IPS DF 6.9 (cell line): ENCODE measurements at regions not wholly inside any gene's neighbourhood (a gene's known extent, or its start where the extent isn't known, plus 50 kb on each side); places are given as distances from the start of the nearest gene placed in this dataset.
"Not testable (repeated sequence)": the region's sequence is repeated elsewhere in the genome, so short reads cannot be mapped to it uniquely, and the experiment has no call there.

Source experiments
- DNase-seq: peaks from one replicate; pipeline ENCODE4 v3.0.0-alpha.2; 2013; ENCODE audit warnings: low read depth, low spot score
- H3K27ac ChIP-seq: one replicate; pipeline ENCODE4 v1.5.1; 2013; ENCODE audit warnings: low read length, control low read depth
- H3K27me3 ChIP-seq: 2 replicates; pipeline ENCODE4 v1.6.1; 2013; ENCODE audit warnings: mild to moderate bottlenecking, low read length; ENCODE audit not compliant: control insufficient read depth, insufficient read depth
- H3K36me3 ChIP-seq: 2 replicates; pipeline ENCODE4 v1.6.1; 2013; ENCODE audit warnings: low read length; ENCODE audit not compliant: control insufficient read depth, insufficient read depth
- H3K4me1 ChIP-seq: 2 replicates; pipeline ENCODE4 v1.6.1; 2013; ENCODE audit warnings: low read length; ENCODE audit not compliant: control insufficient read depth, insufficient read depth
- H3K4me3 ChIP-seq: 2 replicates; pipeline ENCODE4 v1.5.1; 2013; ENCODE audit warnings: mild to moderate bottlenecking, low read length
- H3K9me3 ChIP-seq: 2 replicates; pipeline ENCODE4 v1.6.1; 2013; ENCODE audit warnings: low read length, inconsistent platforms; ENCODE audit not compliant: control insufficient read depth, insufficient read depth
- WGBS: extraction: QIAGEN DNeasy Blood & Tissue Kit; methylation state at CpG from one replicate; pipeline ENCODE4 v1.1.7; 2013; ENCODE audit warnings: mixed read lengths, missing lambda C conversion rate; ENCODE audit not compliant: insufficient read length, insufficient coverage; 5-methylcytosine and 5-hydroxymethylcytosine counted together

DNA sequence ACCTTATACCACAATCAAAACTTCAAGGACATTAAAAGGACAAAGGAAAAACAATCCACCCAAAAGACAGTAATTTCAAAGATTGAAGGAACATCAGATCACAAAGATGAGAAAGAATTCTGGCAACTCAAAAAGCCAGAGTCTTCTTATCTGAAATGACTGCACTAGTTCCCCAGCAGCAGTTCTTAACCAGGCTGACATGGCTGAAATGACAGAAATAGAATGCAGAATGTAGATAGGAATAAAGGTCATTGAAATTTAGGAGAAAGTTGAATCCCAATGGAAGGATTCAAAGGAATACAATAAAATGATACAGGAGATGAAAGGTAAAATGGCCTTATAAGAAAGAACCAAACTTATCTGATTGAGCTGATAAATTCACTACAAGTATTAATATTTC, 231.4 kb downstream of the CD109 start:
- no peak for DNase-seq
- Histone ChIP-seq H3K9me3 (no peaks in the 10 kb centered on the region), H3K4me1 (no peaks in the 10 kb centered on the region), H3K4me3 (no peak overlapping the region), H3K36me3 (no peaks in the 10 kb centered on the region), H3K27me3 (no peaks in the 10 kb centered on the region), H3K27ac (no peak overlapping the region)

DNA sequence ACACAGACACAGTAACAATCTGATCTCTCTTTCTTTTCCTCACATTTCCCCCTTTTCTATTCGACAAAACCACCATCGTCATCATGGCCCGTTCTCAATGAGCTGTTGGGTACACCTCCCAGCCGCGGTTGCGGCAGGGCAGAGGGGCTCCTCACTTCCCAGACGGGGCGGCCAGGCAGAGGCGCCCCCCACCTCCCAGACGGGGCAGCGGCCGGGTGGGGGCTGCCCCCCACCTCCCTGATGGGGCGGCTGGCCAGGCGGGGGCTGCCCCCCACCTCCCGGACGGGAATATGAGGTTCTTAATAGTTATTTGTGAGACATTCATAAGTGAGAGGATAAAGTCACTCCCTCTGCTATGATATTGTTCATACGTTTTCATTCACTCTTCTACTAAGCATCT, 229.7 kb downstream of the CD109 start:
- H3K36me3 ChIP-seq, H3K27ac ChIP-seq, H3K4me1 ChIP-seq, H3K4me3 ChIP-seq, DNase-seq, H3K27me3 ChIP-seq, H3K9me3 ChIP-seq: not testable (repeated sequence)
- WGBS = no CpG with 5 or more reads among the region's 17 CpGs

DNA sequence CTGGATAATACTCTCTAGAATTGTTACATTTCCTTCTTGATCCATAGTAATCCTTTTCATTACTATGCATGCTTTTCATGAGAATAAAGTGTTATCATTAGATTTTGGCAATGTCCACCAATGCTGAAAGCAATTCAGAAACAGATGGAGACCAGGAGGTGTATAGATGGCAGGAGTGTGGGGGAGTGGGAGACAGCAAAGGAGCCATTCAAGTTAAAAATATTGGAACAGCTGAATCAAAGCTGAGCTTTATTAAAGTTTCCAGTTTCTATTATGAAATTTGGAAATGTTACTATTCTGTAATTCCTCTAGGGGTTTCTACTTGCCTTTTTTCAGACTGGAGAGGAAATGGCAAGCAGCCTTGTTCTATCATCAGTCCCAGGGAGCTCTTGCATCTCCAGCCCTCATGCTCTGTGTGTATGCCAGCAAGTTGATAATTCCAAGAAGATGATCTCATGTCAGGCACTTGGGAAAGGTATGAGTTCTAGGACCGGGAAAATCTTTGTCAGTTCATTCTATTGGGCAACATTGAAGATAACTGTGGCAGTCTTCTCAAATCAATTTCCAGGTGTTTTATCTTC, 228.0 kb downstream of the CD109 start:
- Histone ChIP-seq H3K36me3 (no peaks in the 10 kb centered on the region), H3K4me1 (no peaks in the 10 kb centered on the region), H3K27ac (no peak overlapping the region), H3K27me3 (no peaks in the 10 kb centered on the region), H3K9me3 (no peaks in the 10 kb centered on the region), H3K4me3 (no peak overlapping the region)
- WGBS = no CpG with 5 or more reads among the region's 1 CpG
- no peak for DNase-seq

DNA sequence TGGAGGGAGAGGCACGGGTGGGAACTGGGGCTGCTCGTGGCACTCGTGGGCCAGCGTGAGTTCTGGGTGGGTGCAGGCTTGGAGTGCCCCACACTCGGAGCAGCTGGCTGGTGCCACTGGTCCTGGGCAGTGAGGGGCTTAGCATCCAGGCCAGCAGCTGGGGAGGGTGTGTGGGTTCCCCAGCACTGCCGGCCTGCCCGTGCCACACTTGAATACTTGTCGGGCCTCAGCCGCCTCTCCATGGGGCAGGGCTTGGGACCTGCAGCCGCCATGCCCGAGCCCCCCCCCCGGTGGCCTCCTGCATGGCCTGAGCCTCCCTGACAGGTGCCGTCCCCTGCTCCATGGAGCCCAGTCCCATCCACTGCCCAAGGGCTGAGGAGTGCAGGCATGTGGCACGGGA, 207.2 kb downstream of the CD109 start:
- Histone ChIP-seq H3K27me3 (no peaks in the 10 kb centered on the region), H3K27ac (no peak overlapping the region), H3K4me1 (no peaks in the 10 kb centered on the region), H3K9me3 (no peaks in the 10 kb centered on the region), H3K4me3 (no peak overlapping the region), H3K36me3 (no peaks in the 10 kb centered on the region)
- no peak for DNase-seq
- WGBS = no CpG with 5 or more reads among the region's 14 CpGs

DNA sequence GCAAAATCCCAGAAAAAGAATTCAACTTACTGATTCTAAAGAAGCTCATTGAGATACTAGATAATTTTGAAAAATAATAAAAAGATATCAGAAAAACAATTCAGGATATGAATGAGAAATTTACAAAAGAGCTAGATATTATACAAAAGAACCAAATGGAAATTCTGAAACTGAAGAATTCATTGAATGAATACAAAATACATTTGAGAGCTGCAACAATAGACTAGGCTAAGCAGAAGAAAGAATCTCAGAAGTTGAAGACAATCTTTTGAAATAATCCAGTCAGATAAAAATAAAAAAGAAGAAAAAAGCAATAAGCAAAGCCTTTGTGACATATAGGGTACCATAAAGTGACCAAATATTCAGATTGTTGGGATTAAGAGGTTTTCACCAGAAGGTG, 206.0 kb downstream of the CD109 start:
- H3K9me3 ChIP-seq = no peaks in the 10 kb centered on the region
- H3K27me3 ChIP-seq = no peaks in the 10 kb centered on the region
- no peaks in the 10 kb centered on the region for H3K4me1 ChIP-seq
- DNase-seq = no peak
- H3K27ac ChIP-seq = no peak overlapping the region
- H3K36me3 ChIP-seq = no peaks in the 10 kb centered on the region
- no peak overlapping the region for H3K4me3 ChIP-seq

DNA sequence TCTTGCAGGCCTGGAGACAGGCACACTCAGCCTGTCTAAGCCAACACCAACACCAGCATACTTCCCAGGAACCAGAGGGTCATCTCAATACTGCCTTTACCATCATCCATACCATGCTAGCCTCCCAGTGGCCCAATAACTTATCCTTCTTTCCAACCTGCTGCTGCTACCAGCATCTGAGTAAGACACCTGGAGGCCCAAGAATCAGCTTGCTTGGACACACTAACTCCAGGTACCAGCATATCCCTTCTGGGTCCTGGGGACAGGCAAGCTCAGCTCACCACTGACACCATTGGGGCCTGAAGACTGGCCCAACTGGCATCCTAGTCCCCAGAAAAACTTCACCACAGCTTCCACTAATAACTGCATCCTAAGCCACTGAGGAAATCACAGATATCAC, 205.3 kb downstream of the CD109 start:
- Histone ChIP-seq H3K27ac (no peak overlapping the region), H3K4me1 (no peaks in the 10 kb centered on the region), H3K27me3 (no peaks in the 10 kb centered on the region), H3K36me3 (no peaks in the 10 kb centered on the region), H3K9me3 (no peaks in the 10 kb centered on the region), H3K4me3 (no peak overlapping the region)
- no peak for DNase-seq

DNA sequence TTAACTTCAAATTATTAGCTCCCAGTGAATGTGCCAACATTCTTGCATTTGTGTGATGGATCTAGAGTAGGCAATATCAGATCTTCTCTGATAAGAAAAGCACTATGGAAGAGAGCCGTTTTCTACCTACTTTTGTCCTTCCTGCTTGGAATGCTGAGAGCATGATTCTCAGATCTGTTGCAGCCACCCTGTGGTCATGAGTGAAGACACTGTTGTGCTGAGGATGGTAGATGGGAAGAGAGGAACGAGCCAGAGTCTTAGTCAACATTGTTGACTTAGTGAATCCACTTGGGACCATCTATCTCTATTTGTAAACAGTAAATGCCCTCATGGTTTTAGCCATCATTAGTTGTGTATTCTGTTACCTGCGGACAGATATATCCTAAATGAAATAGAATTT, 202.6 kb downstream of the CD109 start:
- WGBS = no CpG with 5 or more reads among the region's 3 CpGs
- no peaks in the 10 kb centered on the region for H3K27me3 ChIP-seq
- no peaks in the 10 kb centered on the region for H3K36me3 ChIP-seq
- H3K4me3 ChIP-seq = no peak overlapping the region
- DNase-seq = no peak
- no peak overlapping the region for H3K27ac ChIP-seq
- H3K9me3 ChIP-seq = no peaks in the 10 kb centered on the region
- no peaks in the 10 kb centered on the region for H3K4me1 ChIP-seq

DNA sequence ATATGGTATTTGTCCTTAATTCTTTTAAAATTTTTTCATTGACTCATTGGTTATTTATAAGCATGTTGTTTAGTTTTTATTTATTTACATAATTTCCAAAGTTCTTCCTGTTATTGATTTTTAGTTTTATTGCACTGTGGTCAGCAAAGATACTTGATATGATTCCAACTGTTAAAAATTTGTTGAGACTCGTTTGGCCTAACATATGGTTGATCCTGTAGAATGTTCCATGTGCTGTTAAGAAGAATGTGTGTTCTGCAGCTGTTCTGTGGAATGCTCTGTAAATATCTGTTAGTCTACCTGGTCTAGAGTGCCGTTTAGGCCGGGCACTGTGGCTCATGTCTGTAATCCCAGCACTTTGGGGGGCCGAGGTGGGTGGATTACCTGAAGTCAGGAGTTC, 197.7 kb downstream of the CD109 start:
- Histone ChIP-seq H3K36me3 (no peaks in the 10 kb centered on the region), H3K4me3 (no peak overlapping the region), H3K4me1 (no peaks in the 10 kb centered on the region), H3K9me3 (no peaks in the 10 kb centered on the region), H3K27me3 (no peaks in the 10 kb centered on the region), H3K27ac (no peak overlapping the region)
- no CpG with 5 or more reads among the region's 4 CpGs for WGBS
- no peak for DNase-seq

DNA sequence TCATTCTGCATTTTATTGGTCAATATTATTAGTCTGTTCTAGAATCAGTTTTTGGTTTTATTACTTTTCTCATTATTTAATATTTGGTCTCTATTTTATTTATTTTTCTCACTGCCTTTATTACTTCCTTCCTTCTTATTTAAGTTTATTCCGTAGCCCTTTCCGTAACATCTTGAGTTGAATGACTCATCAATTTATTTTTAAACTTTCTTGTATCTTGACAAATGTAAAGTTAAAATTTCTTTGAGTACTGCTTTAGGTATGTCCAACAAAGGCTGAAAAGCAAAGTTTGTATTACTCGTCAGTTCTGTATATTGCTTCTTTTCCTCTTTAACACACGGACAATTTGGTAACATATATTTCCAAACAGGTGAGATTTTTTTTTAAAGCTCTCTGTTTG, 192.0 kb downstream of the CD109 start:
- Histone ChIP-seq H3K27ac (no peak overlapping the region), H3K36me3 (no peaks in the 10 kb centered on the region), H3K4me3 (no peak overlapping the region), H3K9me3 (no peaks in the 10 kb centered on the region), H3K4me1 (no peaks in the 10 kb centered on the region; the same call in 1 of the 2 replicates), H3K27me3 (no peaks in the 10 kb centered on the region)
- WGBS = no CpG with 5 or more reads among the region's 4 CpGs
- no peak for DNase-seq

DNA sequence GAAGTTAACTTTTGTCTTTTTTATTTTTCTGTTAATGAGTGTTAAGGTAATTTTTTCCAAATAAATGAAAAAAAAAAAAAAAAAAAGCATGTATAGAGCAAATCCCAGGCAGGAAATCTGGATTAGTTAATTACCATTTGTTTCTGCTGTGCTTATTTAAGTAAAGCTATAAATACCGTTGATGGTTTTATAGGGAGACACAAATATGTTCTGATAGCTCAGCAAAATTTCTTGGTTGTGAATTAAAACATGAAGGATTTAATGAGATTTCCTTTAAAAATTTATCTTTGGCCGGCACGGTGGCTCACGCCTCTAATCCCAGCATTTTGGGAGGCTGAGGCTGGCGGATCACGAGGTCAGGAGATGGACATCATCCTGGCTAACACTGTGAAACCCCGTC, 189.4 kb downstream of the CD109 start:
- Histone ChIP-seq H3K27ac (no peak overlapping the region), H3K27me3 (no peaks in the 10 kb centered on the region), H3K9me3 (no peaks in the 10 kb centered on the region), H3K36me3 (no peaks in the 10 kb centered on the region), H3K4me1 (no peaks in the 10 kb centered on the region; the same call in 1 of the 2 replicates), H3K4me3 (no peak overlapping the region)
- DNase-seq = no peak
- WGBS = no CpG with 5 or more reads among the region's 7 CpGs

DNA sequence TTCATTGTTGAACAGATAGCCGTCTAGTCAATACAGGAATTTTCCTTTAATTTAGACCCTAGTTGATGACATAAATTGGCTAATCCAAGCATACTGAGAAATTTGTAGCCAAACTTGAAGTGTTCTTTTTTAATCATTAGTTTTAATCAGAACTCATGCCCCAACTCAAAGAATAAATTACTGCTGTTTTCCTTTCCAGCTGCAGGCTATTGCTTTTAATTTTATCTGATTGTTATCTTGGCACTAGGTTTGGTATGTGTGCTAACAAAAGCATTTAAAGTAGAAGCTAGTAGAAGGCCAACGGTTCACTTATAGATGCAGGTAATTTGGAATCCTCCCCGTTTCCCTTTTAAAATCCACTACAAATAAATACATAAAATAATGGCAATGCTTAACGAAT, 188.5 kb downstream of the CD109 start:
- Histone ChIP-seq H3K27ac (no peak overlapping the region), H3K27me3 (no peaks in the 10 kb centered on the region), H3K36me3 (no peaks in the 10 kb centered on the region), H3K4me1 (no peaks in the 10 kb centered on the region; the same call in 1 of the 2 replicates), H3K9me3 (no peaks in the 10 kb centered on the region), H3K4me3 (no peak overlapping the region)
- no CpG with 5 or more reads among the region's 4 CpGs for WGBS
- no peak for DNase-seq
